ENCODE measurements at regions not wholly inside any gene's neighbourhood (a gene's known extent, or its start where the extent isn't known, plus 50 kb on each side); places are given as distances from the start of the nearest gene placed in this dataset.

- POLR2A ChIA-PET, result no interaction called here
- CTCF ChIA-PET, result no interaction called here
- Histone ChIP-seq H3K4me3 (replicated peaks in 1 of 2; ENCODE audit: low read depth in 1 of 2, low read length in 2 of 2) (no peak overlapping the region), H3K79me2 (ENCODE audit: insufficient read depth, low read length) (no peaks in the 10 kb centered on the region), H3K4me2 (ENCODE audit: low read length) (no peak overlapping the region), H3K9me2 (ENCODE audit: insufficient read depth) (no peaks in the 10 kb centered on the region), H3K27me3 (ENCODE audit: insufficient read depth, low read length) (no peaks in the 10 kb centered on the region), H4K20me1 (ENCODE audit: insufficient read depth) (no peaks in the 10 kb centered on the region), H3K4me1 (ENCODE audit: control insufficient read depth in 1 of 2, insufficient read depth in 2 of 2, low read length in 2 of 2) (no peaks in the 10 kb centered on the region), H3K9me3 (ENCODE audit: control insufficient read depth in 1 of 2, insufficient read depth in 1 of 2, low read depth in 1 of 2, low read length in 2 of 2) (peaks cover 5 to 27% of the 10 kb centered on the region in 2 experiments; a peak in 2 of 4 replicates), H3K36me3 (ENCODE audit: control insufficient read depth in 1 of 2, insufficient read depth in 2 of 2, low read length in 2 of 2) (no peaks in the 10 kb centered on the region), H2AFZ (ENCODE audit: low read depth, low read length, poor library complexity, severe bottlenecking) (no peak overlapping the region), H3K9ac (ENCODE audit: low read length) (no peak overlapping the region), H3K27ac (ENCODE audit: low read depth, low read length) (no peak overlapping the region)
- ATAC-seq (no peak), DNase-seq (ENCODE audit: low read depth, low spot score) (no peak)
- intact Hi-C loops (cut with micrococcal nuclease), result no loop called here
- no TSS peak for BruUV-seq (replicated peaks)
- RAD21 ChIA-PET (ENCODE audit: low non-redundant PET in 1 of 2, low total read pairs in 2 of 2, uncharacterized antibody in 2 of 2, unreplicated experiment in 2 of 2), result no interaction called here
- TF ChIP-seq EGR1 (IDR thresholded peaks at IDR 0.05; ENCODE audit: low read depth) (no peak), YY1 (IDR thresholded peaks at IDR 0.05; ENCODE audit: extremely low read depth, insufficient replicate concordance, low read depth, low read length) (no peak), ZFX (IDR thresholded peaks at IDR 0.05) (no peak), TCF7L2 (IDR thresholded peaks at IDR 0.05; ENCODE audit: borderline replicate concordance, extremely low read depth, insufficient read depth, insufficient read length) (no peak), JUND (IDR thresholded peaks at IDR 0.05) (no peak), RAD21 (IDR thresholded peaks at IDR 0.05; ENCODE audit: low read depth) (no peak), POLR2AphosphoS5 (IDR thresholded peaks at IDR 0.05; ENCODE audit: low read depth, low read length) (no peak), CTCF (IDR thresholded peaks at IDR 0.05 in 2 of 3, conservative IDR thresholded peaks at IDR 0.05 in 1 of 3; ENCODE audit: borderline replicate concordance in 1 of 3, insufficient read depth in 1 of 3, low read depth in 2 of 3, low read length in 2 of 3) (no peak), POLR2A (IDR thresholded peaks at IDR 0.05; ENCODE audit: borderline replicate concordance, extremely low read depth, insufficient read depth, insufficient read length) (no peak), ZBTB33 (IDR thresholded peaks at IDR 0.05; ENCODE audit: extremely low read depth, insufficient replicate concordance, low read length) (no peak), EZH2phosphoT487 (IDR thresholded peaks at IDR 0.05; ENCODE audit: borderline replicate concordance) (no peak), FOSL1 (IDR thresholded peaks at IDR 0.05; ENCODE audit: low read depth) (no peak), CEBPB (IDR thresholded peaks at IDR 0.05; ENCODE audit: low read depth) (no peak), ATF3 (IDR thresholded peaks at IDR 0.05) (no peak), SRF (IDR thresholded peaks at IDR 0.05; ENCODE audit: low read depth) (no peak), MAX (IDR thresholded peaks at IDR 0.05) (no peak), SIN3A (IDR thresholded peaks at IDR 0.05; ENCODE audit: low read depth) (no peak), ZNF274 (IDR thresholded peaks at IDR 0.05; ENCODE audit: low read depth, low read length) (no peak), SP1 (IDR thresholded peaks at IDR 0.05; ENCODE audit: low read depth) (no peak)
These were observed 923.6 kb downstream of the GATA3 start for GRCh38 chr10:8978100-8978499.

All from HCT116 (cell line).